Activated naive CD4-positive, alpha-beta T cell treated with anti-CD3 and anti-CD28 coated beads for 36 hours (primary cell): ENCODE measurements at regions not wholly inside any gene's neighbourhood (a gene's known extent, or its start where the extent isn't known, plus 50 kb on each side); places are given as distances from the start of the nearest gene placed in this dataset.

Source experiments
- CTCF ChIA-PET: fragments of 350-600 bp; sonication (Branson Sonifier 250); formaldehyde crosslinking; loops from one replicate; lab custom pipeline; 2021; ENCODE audit warnings: antibody characterized with exemption; lab: Charles Lee
- DNase-seq: peaks from one replicate; pipeline ENCODE4 v3.0.0-alpha.2; 2020
- H3K27ac Mint-ChIP-seq: one replicate; pipeline ENCODE4 v1.8.0; 2021; ENCODE audit warnings: mild to moderate bottlenecking, mixed read lengths
- H3K27me3 Mint-ChIP-seq: one replicate; pipeline ENCODE4 v1.8.0; 2021; ENCODE audit warnings: low read depth, mixed read lengths
- H3K36me3 Mint-ChIP-seq: one replicate; pipeline ENCODE4 v1.8.0; 2021; ENCODE audit warnings: low read depth, mixed read lengths
- H3K4me1 Mint-ChIP-seq: one replicate; pipeline ENCODE4 v1.8.0; 2021; ENCODE audit warnings: low read depth, mixed read lengths
- H3K4me3 Mint-ChIP-seq: one replicate; pipeline ENCODE4 v1.8.0; 2021; ENCODE audit warnings: mild to moderate bottlenecking, moderate library complexity, mixed read lengths
- H3K9me3 Mint-ChIP-seq: one replicate; pipeline ENCODE4 v1.8.0; 2021; ENCODE audit warnings: mixed read lengths
- intact Hi-C: fragments of 100-400 bp; cut with micrococcal nuclease; formaldehyde crosslinking; loops from one replicate; pipeline ENCODE4 v1.15.1; 2023

GRCh38 chr1:5001466-5001865 is 347.1 kb downstream of the AJAP1 start:
- H3K9me3 Mint-ChIP-seq: peaks cover 5% of the 10 kb centered on the region
- CTCF ChIA-PET: no interaction called here

GRCh38 chr1:4986306-4986705 is 331.9 kb downstream of the AJAP1 start:
- no peak overlapping the region for H3K4me3 Mint-ChIP-seq
- H3K9me3 Mint-ChIP-seq: peaks cover 7% of the 10 kb centered on the region
- H3K27me3 Mint-ChIP-seq: peaks cover 5% of the 10 kb centered on the region
- no peak overlapping the region for H3K27ac Mint-ChIP-seq
- intact Hi-C loops: no loop called here
- H3K36me3 Mint-ChIP-seq: no peaks in the 10 kb centered on the region
- no peak for DNase-seq
- H3K4me1 Mint-ChIP-seq: no peaks in the 10 kb centered on the region
- CTCF ChIA-PET: no interaction called here

More at GRCh38 chr1:5001466-5001865, 347.1 kb downstream of the AJAP1 start:
- intact Hi-C loops: no loop called here
- Mint-ChIP-seq H3K4me3 (no peak overlapping the region), H3K27me3 (peaks cover 15% of the 10 kb centered on the region), H3K36me3 (peaks cover 2% of the 10 kb centered on the region), H3K27ac (no peak overlapping the region), H3K4me1 (no peaks in the 10 kb centered on the region)
- peak; percentile 23 for DNase-seq

GRCh38 chr1:4984841-4985240 is 330.4 kb downstream of the AJAP1 start:
- no peaks in the 10 kb centered on the region for H3K4me1 Mint-ChIP-seq
- no peak for DNase-seq
- H3K27me3 Mint-ChIP-seq: peaks cover 5% of the 10 kb centered on the region
- CTCF ChIA-PET: no interaction called here
- no peak overlapping the region for H3K4me3 Mint-ChIP-seq
- no peak overlapping the region for H3K27ac Mint-ChIP-seq
- H3K9me3 Mint-ChIP-seq: peaks cover 7% of the 10 kb centered on the region
- intact Hi-C loops: no loop called here
- H3K36me3 Mint-ChIP-seq: no peaks in the 10 kb centered on the region

GRCh38 chr1:4980211-4980610 is 325.8 kb downstream of the AJAP1 start:
- Mint-ChIP-seq H3K36me3 (no peaks in the 10 kb centered on the region), H3K9me3 (peaks cover 7% of the 10 kb centered on the region), H3K4me1 (no peaks in the 10 kb centered on the region), H3K27ac (no peak overlapping the region), H3K27me3 (peaks cover 6% of the 10 kb centered on the region), H3K4me3 (no peak overlapping the region)
- intact Hi-C loops: no loop called here
- CTCF ChIA-PET: no interaction called here
- DNase-seq: no peak

DNA sequence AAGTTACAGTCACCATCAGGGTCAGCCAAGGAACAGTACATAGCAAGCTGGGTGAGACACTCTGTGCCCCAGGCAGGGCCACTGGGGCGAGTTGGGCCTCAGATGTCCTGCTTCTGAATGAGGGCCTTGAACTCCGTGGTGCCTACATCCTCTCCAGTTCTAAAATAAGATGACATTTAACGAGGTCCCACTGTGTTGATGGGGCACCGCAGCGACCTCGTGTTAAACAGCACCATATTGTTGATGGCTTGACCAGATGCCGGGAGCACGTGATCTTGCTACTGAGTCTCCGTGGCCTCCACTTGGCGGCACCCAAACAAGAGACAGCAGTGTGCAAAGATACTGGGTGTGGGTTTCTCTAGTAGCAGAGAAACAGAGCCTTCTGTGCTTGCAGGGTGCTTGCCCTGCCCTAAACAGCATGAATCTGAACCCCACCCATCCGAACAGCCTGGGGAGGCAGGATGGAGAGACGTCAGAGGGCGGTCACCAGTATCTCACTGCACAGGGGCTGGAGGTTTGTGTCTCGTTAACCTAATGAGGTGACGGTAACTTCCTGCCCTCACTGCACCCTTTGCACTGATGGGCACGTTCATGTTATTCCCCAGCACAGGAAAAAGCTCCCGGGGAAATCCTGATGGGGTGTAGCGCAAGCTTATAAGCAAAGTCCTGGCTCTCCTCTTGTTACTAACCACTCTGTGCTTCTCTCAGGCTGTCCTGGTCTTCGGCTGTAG is 324.4 kb downstream of the AJAP1 start:
- Mint-ChIP-seq H3K4me3 (no peak overlapping the region), H3K4me1 (no peaks in the 10 kb centered on the region), H3K36me3 (no peaks in the 10 kb centered on the region), H3K9me3 (peaks cover 4% of the 10 kb centered on the region), H3K27ac (no peak overlapping the region), H3K27me3 (peaks cover 6% of the 10 kb centered on the region)
- no peak for DNase-seq
- intact Hi-C loops: no loop called here
- CTCF ChIA-PET: no interaction called here

GRCh38 chr1:4977701-4978100 is 323.3 kb downstream of the AJAP1 start:
- H3K27ac Mint-ChIP-seq: no peak overlapping the region
- no peak overlapping the region for H3K4me3 Mint-ChIP-seq
- intact Hi-C loops: no loop called here
- H3K4me1 Mint-ChIP-seq: no peaks in the 10 kb centered on the region
- H3K9me3 Mint-ChIP-seq: no peaks in the 10 kb centered on the region
- H3K36me3 Mint-ChIP-seq: no peaks in the 10 kb centered on the region
- CTCF ChIA-PET: no interaction called here
- no peak for DNase-seq
- peaks cover 6% of the 10 kb centered on the region for H3K27me3 Mint-ChIP-seq

GRCh38 chr1:4976859-4977440 is 322.5 kb downstream of the AJAP1 start:
- no peak overlapping the region for H3K4me3 Mint-ChIP-seq
- peaks cover 6% of the 10 kb centered on the region for H3K27me3 Mint-ChIP-seq
- H3K36me3 Mint-ChIP-seq: no peaks in the 10 kb centered on the region
- H3K4me1 Mint-ChIP-seq: no peaks in the 10 kb centered on the region
- H3K27ac Mint-ChIP-seq: no peak overlapping the region
- no peak for DNase-seq
- no peaks in the 10 kb centered on the region for H3K9me3 Mint-ChIP-seq
- CTCF ChIA-PET: no interaction called here
- intact Hi-C loops: no loop called here

DNA sequence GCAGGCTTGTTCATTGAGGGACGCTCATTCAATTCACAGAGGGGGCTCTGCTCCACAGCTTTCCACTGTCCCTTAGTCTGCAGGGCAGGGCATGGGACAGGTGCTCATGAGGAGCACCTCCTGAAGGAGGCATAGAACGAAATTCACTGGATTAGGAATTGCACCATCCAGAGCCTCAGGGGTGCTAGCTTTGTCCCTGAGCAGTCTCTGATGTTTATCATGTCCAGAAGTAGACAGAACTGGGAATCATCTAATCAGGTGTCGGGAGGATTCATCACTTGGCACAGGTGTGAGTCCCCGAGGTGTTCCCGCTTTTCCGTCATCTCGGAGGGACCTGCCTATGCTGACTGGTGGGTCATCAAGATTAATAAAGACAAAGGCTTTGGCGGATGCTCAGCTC is 321.4 kb downstream of the AJAP1 start:
- Mint-ChIP-seq H3K27ac (no peak overlapping the region), H3K4me1 (no peaks in the 10 kb centered on the region), H3K27me3 (peaks cover 6% of the 10 kb centered on the region), H3K36me3 (no peaks in the 10 kb centered on the region), H3K9me3 (no peaks in the 10 kb centered on the region), H3K4me3 (no peak overlapping the region)
- no peak for DNase-seq
- intact Hi-C loops: no loop called here
- CTCF ChIA-PET: no interaction called here

GRCh38 chr1:4974981-4975685 is 320.7 kb downstream of the AJAP1 start:
- Mint-ChIP-seq H3K4me1 (no peaks in the 10 kb centered on the region), H3K27me3 (peaks cover 6% of the 10 kb centered on the region), H3K9me3 (no peaks in the 10 kb centered on the region), H3K4me3 (no peak overlapping the region), H3K36me3 (no peaks in the 10 kb centered on the region), H3K27ac (no peak overlapping the region)
- no peak for DNase-seq
- intact Hi-C loops: no loop called here
- CTCF ChIA-PET: no interaction called here

DNA sequence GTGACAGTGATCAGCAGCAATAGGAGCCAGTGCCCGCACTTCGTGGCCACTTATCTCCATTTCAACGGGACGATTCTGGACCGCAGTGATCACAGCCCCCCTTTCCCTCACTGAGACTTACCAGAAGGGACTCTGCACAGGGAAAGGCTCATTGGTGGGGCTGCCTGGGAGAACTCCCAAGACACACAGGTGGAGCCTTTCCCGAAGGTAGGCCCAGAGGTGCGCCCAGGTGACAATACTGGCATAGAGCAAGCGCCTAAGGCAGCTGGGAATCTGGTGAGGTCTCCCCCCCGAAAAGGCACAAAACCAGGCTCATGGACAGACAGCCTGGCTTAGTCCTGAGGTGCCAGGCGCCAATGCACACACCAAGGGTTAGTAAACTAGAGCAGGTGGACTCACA is 318.9 kb downstream of the AJAP1 start:
- Mint-ChIP-seq H3K27ac (no peak overlapping the region), H3K27me3 (peaks cover 8% of the 10 kb centered on the region), H3K4me3 (no peak overlapping the region), H3K4me1 (no peaks in the 10 kb centered on the region), H3K9me3 (peaks cover 1% of the 10 kb centered on the region), H3K36me3 (no peaks in the 10 kb centered on the region)
- CTCF ChIA-PET: no interaction called here
- DNase-seq: no peak
- intact Hi-C loops: no loop called here

DNA sequence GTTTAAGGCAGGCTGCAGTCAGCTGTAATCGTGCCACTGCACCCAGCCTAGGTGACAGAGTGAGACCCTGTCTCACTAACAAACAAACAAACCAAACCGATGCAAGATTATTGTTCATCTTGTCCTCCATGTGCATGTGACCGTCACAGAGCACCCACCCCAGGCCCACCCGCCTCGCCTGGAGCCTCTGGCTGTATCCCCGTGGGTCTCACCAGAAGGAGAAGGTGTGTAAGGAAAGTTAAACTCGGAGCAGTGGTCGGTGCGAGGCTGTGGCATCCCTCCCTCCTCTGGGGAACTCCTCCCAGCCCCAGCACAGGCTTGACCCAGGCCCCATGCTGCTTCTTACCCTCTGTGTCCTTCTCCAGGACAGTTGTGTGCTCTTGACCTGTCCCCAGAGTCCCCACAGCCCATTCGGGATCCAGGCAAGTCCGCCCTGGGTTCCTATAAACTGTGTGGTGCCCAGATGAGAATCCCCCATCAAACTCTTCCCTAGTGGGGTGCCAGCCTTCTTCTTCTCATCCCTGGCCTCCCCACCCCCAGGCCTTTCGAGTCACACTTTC is 318.4 kb downstream of the AJAP1 start:
- intact Hi-C loops: no loop called here
- Mint-ChIP-seq H3K4me3 (no peak overlapping the region), H3K9me3 (peaks cover 2% of the 10 kb centered on the region), H3K4me1 (no peaks in the 10 kb centered on the region), H3K36me3 (no peaks in the 10 kb centered on the region), H3K27me3 (peaks cover 9% of the 10 kb centered on the region), H3K27ac (no peak overlapping the region)
- DNase-seq: no peak
- CTCF ChIA-PET: no interaction called here

- DNase-seq: no peak
- intact Hi-C loops: no loop called here
- Mint-ChIP-seq H3K4me1 (no peaks in the 10 kb centered on the region), H3K36me3 (no peaks in the 10 kb centered on the region), H3K9me3 (peaks cover 2% of the 10 kb centered on the region), H3K27me3 (peaks cover 10% of the 10 kb centered on the region), H3K4me3 (no peak overlapping the region), H3K27ac (no peak overlapping the region)
- CTCF ChIA-PET: no interaction called here
These were observed 317.3 kb downstream of the AJAP1 start for GRCh38 chr1:4971666-4972065.
